K562 (cell line): ENCODE measurements at regions not wholly inside any gene's neighbourhood (a gene's known extent, or its start where the extent isn't known, plus 50 kb on each side); places are given as distances from the start of the nearest gene placed in this dataset.

Source experiments
- ATAC-seq: fragments of 200-7000 bp; cut with Tn5 transposase; 3 replicates; pipeline ENCODE4 v1.9.1; 2020; ENCODE audit warnings: moderate library complexity
- BruUV-seq: library from RNA; stranded (reverse); fragments of 400-500 nt; replicated peaks from 2 replicates; lab custom pipeline; 2021; lab: Mats Ljungman, UMichigan
- CTCF ChIA-PET: fragments of 300-600 bp; formaldehyde crosslinking; extraction: SDS; loops from one replicate; lab custom pipeline; 2021; ENCODE audit warnings: low intra/inter-chr PET ratio; lab: Yijun Ruan, JAX
- POLR2A ChIA-PET: fragments of 300-600, 350-650 bp; sonication (Branson Sonifier 250); formaldehyde crosslinking; extraction: SDS; loops from one replicate; lab custom pipeline; 2021; ENCODE audit warnings: antibody characterized with exemption, inconsistent platforms; lab: Yijun Ruan, JAX
- DNase-seq, 4 experiments: peaks; one replicate each; pipeline versions ENCODE4 v3.0.0 to v3.0.0-alpha.2; 2011 to 2018; ENCODE audit warnings: low spot score in 3 of 4, mixed read lengths in 3 of 4; ENCODE audit errors: extremely low read depth in 1 of 4
- FAIRE-seq: peaks from 2 replicates; lab custom pipeline; 2011; peaks lifted over from hg19 to GRCh38; lab: Jason Lieb, UNC
- H2AFZ ChIP-seq: 2 replicates; pipeline ENCODE4 v1.6.0; 2011; ENCODE audit warnings: low read depth, low read length, control low read depth, inconsistent platforms
- H3K27ac ChIP-seq: fragments of 200-600 bp; 3 replicates; pipeline ENCODE4 v1.8.0; 2011; ENCODE audit warnings: low read depth, mild to moderate bottlenecking, control low read depth, inconsistent platforms, low read length, moderate library complexity, mixed read lengths; ENCODE audit errors: extremely low read depth
- H3K27me3 ChIP-seq, 2 experiments: fragments of 300-600 bp in 1 of 2; 2 replicates in 1 of 2; 3 replicates in 1 of 2; pipeline versions ENCODE4 v1.6.0 to v1.8.0; 2011; ENCODE audit warnings: inconsistent platforms in 2 of 2, low read length in 2 of 2, mild to moderate bottlenecking in 1 of 2, mixed read lengths in 1 of 2, moderate library complexity in 1 of 2; ENCODE audit not compliant: control insufficient read depth in 2 of 2, insufficient read depth in 2 of 2
- H3K36me3 ChIP-seq: fragments of 300-600 bp; 3 replicates; pipeline ENCODE4 v1.8.0; 2011; ENCODE audit warnings: mild to moderate bottlenecking, low read length, inconsistent platforms; ENCODE audit not compliant: control insufficient read depth, insufficient read depth
- H3K4me1 ChIP-seq, 2 experiments: fragments of 200-600 bp in 1 of 2; replicated peaks in 1 of 2; 2 replicates in 1 of 2; 3 replicates in 1 of 2; pipeline versions ENCODE4 v1.5.1 to v1.8.0; 2011; ENCODE audit warnings: inconsistent platforms in 2 of 2, low read length in 2 of 2, mild to moderate bottlenecking in 1 of 2, mixed read lengths in 1 of 2, moderate library complexity in 1 of 2; ENCODE audit not compliant: control insufficient read depth in 2 of 2, insufficient read depth in 2 of 2
- H3K4me2 ChIP-seq: 2 replicates; pipeline ENCODE4 v1.6.1; 2011; ENCODE audit warnings: low read length, control low read depth, inconsistent platforms, mixed read lengths; ENCODE audit not compliant: insufficient read depth
- H3K4me3 ChIP-seq: fragments of 200-600 bp; sonication (generic), shearing (Covaris generic); 2 replicates; pipeline ENCODE4 v1.5.1; 2016; ENCODE audit warnings: control low read depth, inconsistent platforms
- H3K79me2 ChIP-seq: fragments of 200-600 bp; 3 replicates; pipeline ENCODE4 v1.8.0; 2011; ENCODE audit warnings: low read length, inconsistent platforms; ENCODE audit not compliant: control insufficient read depth, insufficient read depth
- H3K9ac ChIP-seq, 2 experiments: 2 replicates each; pipeline versions ENCODE4 v1.6.0 to v1.6.1; 2011; ENCODE audit warnings: low read depth in 2 of 2, low read length in 2 of 2, control low read depth in 1 of 2, inconsistent platforms in 1 of 2, mild to moderate bottlenecking in 1 of 2, mixed read lengths in 1 of 2; ENCODE audit not compliant: insufficient read depth in 1 of 2
- H3K9me1 ChIP-seq: one replicate; pipeline ENCODE4 v1.6.0; 2011; ENCODE audit warnings: inconsistent platforms, mild to moderate bottlenecking, low read length, moderate library complexity; ENCODE audit not compliant: control insufficient read depth, insufficient read depth
- H3K9me3 ChIP-seq: replicated peaks from 2 replicates; pipeline ENCODE4 v1.5.1; 2011; ENCODE audit warnings: low read depth, low read length, inconsistent platforms; ENCODE audit not compliant: control insufficient read depth, insufficient read depth
- H4K20me1 ChIP-seq: replicated peaks from 2 replicates; pipeline ENCODE4 v1.6.1; 2011; ENCODE audit warnings: low read length, inconsistent platforms, mixed read lengths; ENCODE audit not compliant: control insufficient read depth, insufficient read depth
- ATF4 ChIP-seq: fragments of 450-650 bp; formaldehyde crosslinking; IDR thresholded peaks from 2 replicates; pipeline ENCODE4 v1.4.0; 2022; ENCODE audit warnings: mild to moderate bottlenecking, moderate library complexity
- CBX2 ChIP-seq: fragments of 200-600 bp; sonication (generic); IDR thresholded peaks from one replicate; pipeline ENCODE4 v1.6.1; 2012; ENCODE audit warnings: mild to moderate bottlenecking, low read length, inconsistent platforms; ENCODE audit not compliant: insufficient read depth, poor library complexity, severe bottlenecking
- DLX4 ChIP-seq: fragments of 250-450 bp; sonication (Bioruptor Pico); IDR thresholded peaks from 2 replicates; pipeline ENCODE4 v1.6.1; 2021; ENCODE audit warnings: mild to moderate bottlenecking
- EP400 ChIP-seq: fragments of 450-650 bp; IDR thresholded peaks from 2 replicates; pipeline ENCODE4 v1.6.1; 2017; ENCODE audit warnings: antibody characterized with exemption, mild to moderate bottlenecking, moderate library complexity
- MCM5 ChIP-seq: fragments of 450-650 bp; IDR thresholded peaks from 2 replicates; pipeline ENCODE4 v1.6.1; 2016; ENCODE audit warnings: low read depth
- NCOA2 ChIP-seq, 2 experiments: fragments of 450-650 bp; IDR thresholded peaks; 2 replicates each; pipeline ENCODE4 v1.6.1; 2018; ENCODE audit warnings: mild to moderate bottlenecking in 2 of 2, moderate library complexity in 1 of 2; ENCODE audit not compliant: partially characterized antibody in 2 of 2
- NFYB ChIP-seq: IDR thresholded peaks from 2 replicates; pipeline ENCODE4 v1.6.1; 2011; ENCODE audit warnings: mild to moderate bottlenecking, moderate library complexity; ENCODE audit not compliant: insufficient read length; ENCODE audit errors: extremely low read depth
- NR0B1 ChIP-seq: fragments of 450-650 bp; IDR thresholded peaks from one replicate; pipeline ENCODE4 v1.6.1; 2018; ENCODE audit warnings: mild to moderate bottlenecking, moderate library complexity; ENCODE audit not compliant: partially characterized antibody
- POLR2G ChIP-seq: fragments of 200-400 bp; formaldehyde crosslinking; IDR thresholded peaks from 2 replicates; pipeline ENCODE4 v1.6.1; 2017; ENCODE audit warnings: low read depth, mild to moderate bottlenecking, antibody characterized with exemption, low read length, moderate library complexity
- SMC3 ChIP-seq: conservative IDR thresholded peaks from 2 replicates; pipeline ENCODE4 v1.6.1; 2011; ENCODE audit warnings: low read depth, low read length, improper control_type of control experiment; ENCODE audit not compliant: insufficient read depth
- SOX6 ChIP-seq: fragments of 450-650 bp; IDR thresholded peaks from 2 replicates; pipeline ENCODE4 v1.6.1; 2014; ENCODE audit warnings: mild to moderate bottlenecking
- SPI1 ChIP-seq: IDR thresholded peaks from 2 replicates; pipeline ENCODE4 v1.6.1; 2011; ENCODE audit warnings: low read depth, low read length, control low read depth, borderline replicate concordance
- U2AF2 ChIP-seq: fragments of 200-400 bp; formaldehyde crosslinking; optimal IDR thresholded peaks from 2 replicates; pipeline ENCODE3; 2017; ENCODE audit warnings: low read depth, mild to moderate bottlenecking, low read length
- ZNF354B ChIP-seq: fragments of 250-450 bp; sonication (Bioruptor Pico); IDR thresholded peaks from 2 replicates; pipeline ENCODE4 v1.4.0; 2020
- ZNF395 ChIP-seq: fragments of 200-800 bp; sonication (Bioruptor generic); IDR thresholded peaks from 2 replicates; pipeline ENCODE4 v1.6.1; 2017; ENCODE audit warnings: missing genetic modification characterization, missing compliant biosample characterization
- WGBS: fragments of 100-300 bp; shearing (Covaris generic); methylation state at CpG from one replicate; pipeline ENCODE4 v1.1.6; 2016; ENCODE audit warnings: low coverage, mixed read lengths; ENCODE audit not compliant: insufficient coverage; ENCODE audit errors: missing lambda C conversion rate; 5-methylcytosine and 5-hydroxymethylcytosine counted together
- in situ Hi-C: fragments of 300-500 bp; cut with MboI; formaldehyde crosslinking; loops from 4 replicates; pipeline ENCODE4 v1.15.0; 2018; ENCODE audit warnings: inconsistent platforms, mixed read lengths
- intact Hi-C: fragments of 100-400 bp; cut with micrococcal nuclease; formaldehyde crosslinking; loops from 2 replicates; pipeline ENCODE4 v1.14.2; 2022

GRCh38 chr1:113201560-113201959 is 128.6 kb downstream of the LRIG2 start (continued):
- no peak for TF ChIP-seq SMC3
- TF ChIP-seq SPI1, result no peak
- no peak for TF ChIP-seq CBX2
- no peak for TF ChIP-seq NFYB

GRCh38 chr1:113205980-113206766 is 133.2 kb downstream of the LRIG2 start:
- in situ Hi-C loops, result no loop called here
- H3K27ac ChIP-seq, result no peak overlapping the region
- 0 out of 2 replicates have a peak overlapping the region, but pooled peaks have one; percentile 15 for H3K4me2 ChIP-seq
- no peaks in the 10 kb centered on the region for H3K9me3 ChIP-seq
- H4K20me1 ChIP-seq, result no peaks in the 10 kb centered on the region
- ATAC-seq, result no peak
- no peak overlapping the region for H3K4me3 ChIP-seq
- no peaks in the 10 kb centered on the region for H3K9me1 ChIP-seq
- CTCF ChIA-PET, result no interaction called here
- no peaks in the 10 kb centered on the region for H3K79me2 ChIP-seq
- no TSS peak for BruUV-seq
- intact Hi-C loops, result no loop called here
- H3K27me3 ChIP-seq, result no peaks in the 10 kb centered on the region
- H3K4me1 ChIP-seq, result peaks cover 27 to 35% of the 10 kb centered on the region in 2 experiments
- POLR2A ChIA-PET, result interaction anchor here (0.6 to 1.7 kb wide), 6 partner anchors 9 to 516 kb away, joined by 3 to 10 read pairs (median 4); no protein-coding TSS in a partner anchor
- H2AFZ ChIP-seq, result peak overlapping the region; percentile 72
- no peaks in the 10 kb centered on the region for H3K36me3 ChIP-seq
- no peak for DNase-seq
- 36% methylated on average over 4 of the region's 4 CpGs for WGBS
- FAIRE-seq, result no peak
- H3K9ac ChIP-seq, result no peak overlapping the region
- TF ChIP-seq SOX6, result no peak
- no peak for TF ChIP-seq ATF4 (CRISPR knock-in tag)
- no peak for TF ChIP-seq ZNF354B (CRISPR knock-in tag)
- TF ChIP-seq EP400, result no peak
- TF ChIP-seq MCM5, result no peak
- TF ChIP-seq NCOA2 (IDR thresholded peaks at IDR 0.05; ENCODE audit: partially characterized antibody in 2 of 2), result no peak
- TF ChIP-seq POLR2G, result no peak
- no peak for TF ChIP-seq ZNF395 (CRISPR knock-in tag)
- TF ChIP-seq DLX4, result no peak
- TF ChIP-seq U2AF2, result no peak
- TF ChIP-seq NR0B1, result no peak
